Astrocyte (in vitro differentiated cells and primary cell): ENCODE measurements at regions not wholly inside any gene's neighbourhood (a gene's known extent, or its start where the extent isn't known, plus 50 kb on each side); places are given as distances from the start of the nearest gene placed in this dataset.

Experiments used
- CTCF ChIP-seq: IDR thresholded peaks from 2 replicates; pipeline ENCODE4 v1.5.1; 2011; ENCODE audit warnings: low read depth, mild to moderate bottlenecking, inconsistent platforms, low read length, moderate library complexity; ENCODE audit not compliant: insufficient read depth
- EZH2 ChIP-seq: IDR thresholded peaks from 2 replicates; pipeline ENCODE4 v1.6.1; 2012; ENCODE audit warnings: mild to moderate bottlenecking, low read length, inconsistent platforms; ENCODE audit not compliant: insufficient read depth

- TF ChIP-seq EZH2 (no peak), CTCF (no peak)
These were observed 563.9 kb upstream of the TMEM132C start for GRCh38 chr12:127703026-127703425.
